ENCODE measurements at regions not wholly inside any gene's neighbourhood (a gene's known extent, or its start where the extent isn't known, plus 50 kb on each side); places are given as distances from the start of the nearest gene placed in this dataset.

GRCh38 chr3:152905631-152906030, 70.7 kb downstream of the P2RY1 start:
- H3K9ac ChIP-seq (replicated peaks; ENCODE audit: extremely low read depth, insufficient read depth, low read length) = no peak overlapping the region
- no peak for TF ChIP-seq POLR2AphosphoS5 (IDR thresholded peaks at IDR 0.05; ENCODE audit: insufficient read depth, low read depth, low read length)
- TF ChIP-seq, protein P1, sequence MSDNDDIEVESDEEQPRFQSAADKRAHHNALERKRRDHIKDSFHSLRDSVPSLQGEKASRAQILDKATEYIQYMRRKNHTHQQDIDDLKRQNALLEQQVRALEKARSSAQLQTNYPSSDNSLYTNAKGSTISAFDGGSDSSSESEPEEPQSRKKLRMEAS (IDR thresholded peaks at IDR 0.05; ENCODE audit: insufficient read depth, insufficient read length) = no peak
- no peak for TF ChIP-seq FOS (IDR thresholded peaks at IDR 0.05; ENCODE audit: borderline replicate concordance, insufficient read depth, low read length)
- no peak for TF ChIP-seq JUN (IDR thresholded peaks at IDR 0.05; ENCODE audit: borderline replicate concordance, insufficient read depth, insufficient read length, low read depth)
- TF ChIP-seq GATA2 (IDR thresholded peaks at IDR 0.05; ENCODE audit: insufficient read depth, insufficient read length, low read depth, low read length) = no peak
- no peak for TF ChIP-seq EZH2 (IDR thresholded peaks at IDR 0.05; ENCODE audit: borderline replicate concordance, low read depth, low read length, severe bottlenecking)
- no peak for TF ChIP-seq POLR2A (IDR thresholded peaks at IDR 0.05; ENCODE audit: low read depth, low read length)
- no peak for TF ChIP-seq MYC (IDR thresholded peaks at IDR 0.05; ENCODE audit: low read depth, low read length)
- no peak for TF ChIP-seq CTCF (IDR thresholded peaks at IDR 0.05; ENCODE audit: extremely low read depth in 1 of 2, insufficient read depth in 1 of 2, low read depth in 1 of 2, low read length in 2 of 2)
- no peak overlapping the region for H3K4me3 ChIP-seq (replicated peaks in 1 of 3; ENCODE audit: insufficient read depth in 1 of 3, low read depth in 1 of 3, low read length in 3 of 3)
- POLR2A ChIA-PET = no interaction called here
- DNase-seq (ENCODE audit: low read depth, low spot score) (no peak), FAIRE-seq (no peak)
- H3K27ac ChIP-seq (ENCODE audit: insufficient read depth, low read depth, low read length) = no peak overlapping the region
- no peaks in the 10 kb centered on the region for H3K36me3 ChIP-seq (ENCODE audit: control insufficient read depth in 2 of 2, extremely low read depth in 1 of 2, insufficient read depth in 2 of 2, low read length in 2 of 2)
- H4K20me1 ChIP-seq (replicated peaks; ENCODE audit: control insufficient read depth, extremely low read depth, insufficient read depth, low read length) = no peaks in the 10 kb centered on the region
- no peaks in the 10 kb centered on the region for H3K27me3 ChIP-seq (ENCODE audit: control insufficient read depth in 2 of 2, insufficient read depth in 2 of 2, low read length in 2 of 2)
- CTCF ChIA-PET = interaction anchor here (0.5 kb wide), 1 partner anchor 51 kb away, joined by 3 read pairs; no protein-coding TSS in a partner anchor
- dilution Hi-C loops (cut with MboI; ENCODE audit: extremely low pct_ligation_motif_present, low sequenced_read_pairs) (no loop called here), intact Hi-C loops (cut with micrococcal nuclease) (no loop called here)
- no peaks in the 10 kb centered on the region for H3K9me1 ChIP-seq (replicated peaks; ENCODE audit: control insufficient read depth, extremely low read depth, insufficient read depth, low read length)
- H3K4me2 ChIP-seq (ENCODE audit: insufficient read depth, low read length) = no peak overlapping the region
- H3K9me3 ChIP-seq (replicated peaks; ENCODE audit: control insufficient read depth, insufficient read depth, low read length) = no peaks in the 10 kb centered on the region
- H3K79me2 ChIP-seq (ENCODE audit: control insufficient read depth, insufficient read depth, low read length) = no peaks in the 10 kb centered on the region
- no peak overlapping the region for H2AFZ ChIP-seq (ENCODE audit: low read depth, low read length)
- no peaks in the 10 kb centered on the region for H3K4me1 ChIP-seq (ENCODE audit: control insufficient read depth, extremely low read depth, insufficient read depth, low read length)
- BruUV-seq (replicated peaks) = no TSS peak
